ENCODE measurements at regions not wholly inside any gene's neighbourhood (a gene's known extent, or its start where the extent isn't known, plus 50 kb on each side); places are given as distances from the start of the nearest gene placed in this dataset.

DNA sequence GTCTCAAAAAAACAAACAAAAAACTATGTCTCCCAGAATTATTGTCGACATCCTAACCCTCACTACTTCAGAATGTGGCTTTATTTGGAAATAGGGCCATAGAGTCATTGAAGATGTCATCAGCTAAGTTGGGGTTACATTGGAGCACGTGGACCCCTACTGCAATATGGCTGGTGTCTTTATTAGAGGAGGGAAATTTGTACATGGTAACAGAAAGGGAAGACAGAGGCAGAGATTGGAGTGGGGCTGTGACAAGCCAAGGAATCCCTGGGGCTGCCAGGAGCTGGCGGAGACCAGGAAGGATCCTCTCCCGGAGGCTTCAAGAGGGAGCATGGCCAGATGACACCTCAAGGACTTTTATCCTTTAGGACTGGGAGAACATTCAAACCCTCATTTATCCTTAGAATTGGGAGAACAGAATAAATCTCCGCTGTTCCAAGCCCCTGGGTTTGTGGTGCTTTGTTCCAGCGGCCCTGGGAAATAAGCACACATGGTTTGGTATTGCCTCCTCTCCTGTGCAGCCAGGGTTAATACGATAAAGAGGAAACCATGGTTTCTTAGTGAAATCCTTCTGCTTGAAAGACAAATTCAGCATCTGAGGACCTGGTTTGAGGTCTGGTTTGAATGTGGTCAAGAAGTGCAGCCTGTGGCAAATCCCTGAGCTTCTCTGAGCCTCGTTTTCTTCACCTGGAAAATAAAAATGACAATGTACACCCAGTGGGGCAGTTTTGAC, 184.7 kb downstream of the MYCN start:
- H3K4me2 ChIP-seq (ENCODE audit: low read depth, low read length): no peak overlapping the region
- H2AK5ac ChIP-seq (ENCODE audit: low read depth, low read length): no peak overlapping the region
- ChIA-PET POLR2A (ENCODE audit: unreplicated experiment) (no interaction called here), CTCF (no interaction called here)
- H4K8ac ChIP-seq (ENCODE audit: low read depth in 2 of 2, low read length in 2 of 2): no peak overlapping the region
- no peaks in the 10 kb centered on the region for H3K9me1 ChIP-seq (ENCODE audit: insufficient read depth, low read length)
- H3K9me3 ChIP-seq (ENCODE audit: control insufficient read depth, insufficient read depth, low read length): peaks cover 41% of the 10 kb centered on the region
- H2AK9ac ChIP-seq (replicated peaks; ENCODE audit: low read depth, low read length, poor library complexity): no peak overlapping the region
- TF ChIP-seq MAZ (IDR thresholded peaks at IDR 0.05; ENCODE audit: borderline replicate concordance, low read depth, low read length): no peak
- no peak for TF ChIP-seq MAFK (IDR thresholded peaks at IDR 0.05; ENCODE audit: low read depth, low read length)
- no peaks in the 10 kb centered on the region for H3K4me1 ChIP-seq (ENCODE audit: control insufficient read depth, insufficient read depth, low read length)
- intact Hi-C loops (cut with micrococcal nuclease) (no loop called here), dilution Hi-C loops (cut with HindIII; ENCODE audit: low sequenced_read_pairs, unreplicated experiment) (no loop called here), in situ Hi-C loops (cut with MboI; ENCODE audit: low sequenced_read_pairs) (no loop called here)
- H3K36me3 ChIP-seq (ENCODE audit: control insufficient read depth, insufficient read depth, low read length): no peaks in the 10 kb centered on the region
- no peak overlapping the region for H3K4ac ChIP-seq (ENCODE audit: low read depth, low read length)
- no peak overlapping the region for H2BK15ac ChIP-seq (ENCODE audit: low read depth, low read length)
- no peaks in the 10 kb centered on the region for H3K27me3 ChIP-seq (ENCODE audit: control insufficient read depth, insufficient read depth, low read length)
- H3K9ac ChIP-seq (ENCODE audit: low read depth, low read length): no peak overlapping the region
- H2BK20ac ChIP-seq (ENCODE audit: low read depth, low read length): no peak overlapping the region
- no peak overlapping the region for H3K14ac ChIP-seq (replicated peaks; ENCODE audit: low read depth, low read length)
- BruUV-seq (replicated peaks): no TSS peak
- ATAC-seq (ENCODE audit: low read depth) (no peak), DNase-seq (no peak)
- no peak overlapping the region for H4K5ac ChIP-seq (ENCODE audit: low read depth, low read length)
- no peak overlapping the region for H3K18ac ChIP-seq (ENCODE audit: low read depth, low read length)
- no peaks in the 10 kb centered on the region for H4K20me1 ChIP-seq (ENCODE audit: insufficient read depth, low read length)
- no peak overlapping the region for H4K91ac ChIP-seq (ENCODE audit: insufficient read depth, low read depth, low read length)
- WGBS, 2 experiments (ENCODE audit: extremely low coverage in 2 of 2, insufficient read length in 1 of 2): 57% methylated on average over 1 of the region's 8 CpGs; no CpG with 5 or more reads in 1 of the 2 experiments
- no peak overlapping the region for H2AFZ ChIP-seq (replicated peaks; ENCODE audit: low read length, poor library complexity)
- no peak overlapping the region for H3K4me3 ChIP-seq (ENCODE audit: insufficient read depth, low read depth, low read length)
- H3K56ac ChIP-seq (ENCODE audit: extremely low read depth, insufficient read depth, low read length): no peak overlapping the region
- no peak overlapping the region for H2BK120ac ChIP-seq (ENCODE audit: low read depth, low read length)
- no peak overlapping the region for H3K27ac ChIP-seq (ENCODE audit: insufficient read depth, low read length)
- H3K79me1 ChIP-seq (ENCODE audit: low read depth in 1 of 2, low read length in 2 of 2): no peaks in the 10 kb centered on the region
- no peak overlapping the region for H2BK5ac ChIP-seq (ENCODE audit: low read depth, low read length, poor library complexity, severe bottlenecking)
- no peak overlapping the region for H3K23ac ChIP-seq (ENCODE audit: low read depth, low read length)

All from IMR-90 (cell line).